ENCODE measurements at regions not wholly inside any gene's neighbourhood (a gene's known extent, or its start where the extent isn't known, plus 50 kb on each side); places are given as distances from the start of the nearest gene placed in this dataset.
"Not testable (repeated sequence)": the region's sequence is repeated elsewhere in the genome, so short reads cannot be mapped to it uniquely, and the experiment has no call there.

DNA sequence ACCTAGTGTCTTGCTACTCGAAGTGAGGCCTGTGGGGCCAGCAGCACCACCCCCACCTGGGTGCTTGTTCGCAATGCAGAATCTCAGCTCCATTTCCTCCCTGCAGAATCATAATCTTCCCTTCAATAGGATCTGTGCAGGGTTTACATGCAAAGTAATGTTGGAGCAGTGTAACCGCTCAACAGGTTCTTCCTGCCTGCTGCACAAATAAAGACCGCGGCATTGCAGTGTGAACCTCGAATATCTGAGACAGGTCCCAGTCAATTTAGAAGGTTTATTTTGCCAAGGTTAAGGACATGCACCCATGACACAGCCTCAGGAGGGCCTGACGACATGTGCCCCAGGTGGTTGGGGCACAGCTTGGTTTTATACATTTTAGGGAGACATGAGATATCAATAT is 119.2 kb downstream of the TLR5 start:
- 83% methylated on average over 7 of the region's 7 CpGs for WGBS (ENCODE audit: missing lambda C conversion rate)
- no peak for ATAC-seq

GRCh38 chr1:223024486-223024885 is 118.6 kb downstream of the TLR5 start:
- H3K9me3 ChIP-seq; FAIRE-seq; H3K4me2 ChIP-seq; ATAC-seq; H3K27ac ChIP-seq; H3K4me1 ChIP-seq; H3K4me3 ChIP-seq; POLR2A ChIA-PET; DNase-seq (ENCODE audit: low read depth in 1 of 2, low spot score in 1 of 2); CTCF ChIA-PET: not testable (repeated sequence)
- WGBS (ENCODE audit: missing lambda C conversion rate): 66% methylated on average over 4 of the region's 5 CpGs

More for the DNA sequence above, 119.2 kb downstream of the TLR5 start:
- no peak overlapping the region for H3K4me3 ChIP-seq
- TF ChIP-seq PHF8 (IDR thresholded peaks at IDR 0.05; ENCODE audit: borderline replicate concordance, low read depth): no peak
- TF ChIP-seq EP300 (IDR thresholded peaks at IDR 0.05): no peak
- no peak for TF ChIP-seq ESRRA (IDR thresholded peaks at IDR 0.05; ENCODE audit: borderline replicate concordance, low read length)
- TF ChIP-seq CHD4 (IDR thresholded peaks at IDR 0.05; ENCODE audit: borderline replicate concordance): no peak
- TF ChIP-seq MYC (IDR thresholded peaks at IDR 0.05; ENCODE audit: borderline replicate concordance, low read length): no peak
- TF ChIP-seq BHLHE40 (IDR thresholded peaks at IDR 0.05; ENCODE audit: low read depth, low read length): no peak
- TF ChIP-seq CHD2 (IDR thresholded peaks at IDR 0.05; ENCODE audit: low read length, partially characterized antibody): no peak
- no peak for TF ChIP-seq ZC3H11A (IDR thresholded peaks at IDR 0.05)
- no peak for TF ChIP-seq JUNB (IDR thresholded peaks at IDR 0.05)
- no peak for TF ChIP-seq HDAC2 (IDR thresholded peaks at IDR 0.05)
- no peak for TF ChIP-seq EHF (CRISPR knock-in tag; IDR thresholded peaks at IDR 0.05)
- no peak for TF ChIP-seq ZNF302 (CRISPR knock-in tag; IDR thresholded peaks at IDR 0.05)
- FAIRE-seq (no peak), DNase-seq (ENCODE audit: low read depth in 1 of 2, low spot score in 1 of 2) (no peak)
- ChIA-PET CTCF (interaction anchor here (0.6 kb wide), 1 partner anchor 226 kb away, joined by 3 read pairs; no protein-coding TSS in a partner anchor), POLR2A (no interaction called here)
- H3K4me1 ChIP-seq: 0 out of 3 replicates have a peak, but pooled peaks cover 4% of the 10 kb centered on the region
- H3K27ac ChIP-seq: no peak overlapping the region
- H3K9me3 ChIP-seq: no peaks in the 10 kb centered on the region
- H3K4me2 ChIP-seq: no peak overlapping the region

- H3K4me3 ChIP-seq; ATAC-seq; H3K4me1 ChIP-seq; CTCF ChIA-PET; H3K9me3 ChIP-seq; FAIRE-seq; POLR2A ChIA-PET; TF ChIP-seq FOSL2 (IDR thresholded peaks at IDR 0.05): not testable (repeated sequence)
- whole genome bisulfite sequencing (ENCODE audit: missing lambda C conversion rate): 18% methylated on average over 4 of the region's 4 CpGs
- TF ChIP-seq FOSL2 (CRISPR knock-in tag; IDR thresholded peaks at IDR 0.05) (peak; percentile 26; the same call in 1 of the 2 replicates), MAFK (IDR thresholded peaks at IDR 0.05; ENCODE audit: partially characterized antibody) (peak; percentile 29)
- Histone ChIP-seq H3K27ac (0 out of 6 replicates have a peak overlapping the region, but pooled peaks have one; percentile 1 to 32), H3K4me2 (peak overlapping the region; percentile 12; the same call in 2 of the 3 replicates)
- peak in 1 of 2 experiments; percentile 16 for DNase-seq (ENCODE audit: low read depth in 1 of 2, low spot score in 1 of 2)
Observed at GRCh38 chr1:223025190-223025734, 117.8 kb downstream of the TLR5 start.

- POLR2A ChIA-PET; FAIRE-seq; CTCF ChIA-PET; H3K27ac ChIP-seq; H3K4me3 ChIP-seq; H3K9me3 ChIP-seq; ATAC-seq; H3K4me1 ChIP-seq; H3K4me2 ChIP-seq; DNase-seq (ENCODE audit: low read depth in 1 of 2, low spot score in 1 of 2): not testable (repeated sequence)
- WGBS (ENCODE audit: missing lambda C conversion rate): 69% methylated on average over 5 of the region's 5 CpGs
Observed at GRCh38 chr1:223026639-223027038, 116.4 kb downstream of the TLR5 start.

GRCh38 chr1:223029985-223030769 is 112.9 kb downstream of the TLR5 start:
- H3K4me3 ChIP-seq: no peak overlapping the region
- POLR2A ChIA-PET: no interaction called here
- H3K4me2 ChIP-seq: no peak overlapping the region
- no peaks in the 10 kb centered on the region for H3K9me3 ChIP-seq
- ATAC-seq: no peak
- 61% methylated on average over 6 of the region's 6 CpGs for whole genome bisulfite sequencing (ENCODE audit: missing lambda C conversion rate)
- H3K27ac ChIP-seq: no peak overlapping the region
- CTCF ChIA-PET: interaction anchor here (1.5 kb wide), 1 partner anchor 51 kb away, joined by 4 read pairs; no protein-coding TSS in a partner anchor
- no peak for DNase-seq (ENCODE audit: low read depth in 1 of 2, low spot score in 1 of 2)
- 0 out of 3 replicates have a peak, but pooled peaks cover 4% of the 10 kb centered on the region for H3K4me1 ChIP-seq
- FAIRE-seq: no peak
- no peak for TF ChIP-seq ZSCAN20 (CRISPR knock-in tag; IDR thresholded peaks at IDR 0.05)
- no peak for TF ChIP-seq JUN (IDR thresholded peaks at IDR 0.05)
- TF ChIP-seq, protein P1, sequence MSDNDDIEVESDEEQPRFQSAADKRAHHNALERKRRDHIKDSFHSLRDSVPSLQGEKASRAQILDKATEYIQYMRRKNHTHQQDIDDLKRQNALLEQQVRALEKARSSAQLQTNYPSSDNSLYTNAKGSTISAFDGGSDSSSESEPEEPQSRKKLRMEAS (IDR thresholded peaks at IDR 0.05): no peak
- no peak for TF ChIP-seq SREBF2 (IDR thresholded peaks at IDR 0.05)
- no peak for TF ChIP-seq CBX2 (IDR thresholded peaks at IDR 0.05; ENCODE audit: borderline replicate concordance, low read depth)
- TF ChIP-seq ZFP36 (IDR thresholded peaks at IDR 0.05; ENCODE audit: borderline replicate concordance, partially characterized antibody): no peak
- TF ChIP-seq, protein P2, sequence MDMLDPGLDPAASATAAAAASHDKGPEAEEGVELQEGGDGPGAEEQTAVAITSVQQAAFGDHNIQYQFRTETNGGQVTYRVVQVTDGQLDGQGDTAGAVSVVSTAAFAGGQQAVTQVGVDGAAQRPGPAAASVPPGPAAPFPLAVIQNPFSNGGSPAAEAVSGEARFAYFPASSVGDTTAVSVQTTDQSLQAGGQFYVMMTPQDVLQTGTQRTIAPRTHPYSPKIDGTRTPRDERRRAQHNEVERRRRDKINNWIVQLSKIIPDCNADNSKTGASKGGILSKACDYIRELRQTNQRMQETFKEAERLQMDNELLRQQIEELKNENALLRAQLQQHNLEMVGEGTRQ (IDR thresholded peaks at IDR 0.05): no peak
- no peak for TF ChIP-seq ZNF302 (CRISPR knock-in tag; IDR thresholded peaks at IDR 0.05)
- no peak for TF ChIP-seq RAD21 (conservative IDR thresholded peaks at IDR 0.05 in 1 of 2, IDR thresholded peaks at IDR 0.05 in 1 of 2)
- TF ChIP-seq, protein P3, sequence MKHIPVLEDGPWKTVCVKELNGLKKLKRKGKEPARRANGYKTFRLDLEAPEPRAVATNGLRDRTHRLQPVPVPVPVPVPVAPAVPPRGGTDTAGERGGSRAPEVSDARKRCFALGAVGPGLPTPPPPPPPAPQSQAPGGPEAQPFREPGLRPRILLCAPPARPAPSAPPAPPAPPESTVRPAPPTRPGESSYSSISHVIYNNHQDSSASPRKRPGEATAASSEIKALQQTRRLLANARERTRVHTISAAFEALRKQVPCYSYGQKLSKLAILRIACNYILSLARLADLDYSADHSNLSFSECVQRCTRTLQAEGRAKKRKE (CRISPR knock-in tag; IDR thresholded peaks at IDR 0.05; ENCODE audit: low read depth): no peak
- TF ChIP-seq TFCP2L1 (CRISPR knock-in tag; IDR thresholded peaks at IDR 0.05): no peak
- TF ChIP-seq MAFK (IDR thresholded peaks at IDR 0.05; ENCODE audit: partially characterized antibody): no peak
- TF ChIP-seq FOSL2 (IDR thresholded peaks at IDR 0.05): no peak
- TF ChIP-seq FOSL2 (CRISPR knock-in tag; IDR thresholded peaks at IDR 0.05): no peak
- TF ChIP-seq EHMT2 (IDR thresholded peaks at IDR 0.05; ENCODE audit: low read depth): no peak
